HPDE6-E6E7 (cell line): ENCODE measurements at regions not wholly inside any gene's neighbourhood (a gene's known extent, or its start where the extent isn't known, plus 50 kb on each side); places are given as distances from the start of the nearest gene placed in this dataset.

Source experiments
- DNase-seq: peaks from one replicate; pipeline ENCODE4 v3.0.0; 2011; ENCODE audit warnings: missing footprints; ENCODE audit errors: extremely low spot score

DNA sequence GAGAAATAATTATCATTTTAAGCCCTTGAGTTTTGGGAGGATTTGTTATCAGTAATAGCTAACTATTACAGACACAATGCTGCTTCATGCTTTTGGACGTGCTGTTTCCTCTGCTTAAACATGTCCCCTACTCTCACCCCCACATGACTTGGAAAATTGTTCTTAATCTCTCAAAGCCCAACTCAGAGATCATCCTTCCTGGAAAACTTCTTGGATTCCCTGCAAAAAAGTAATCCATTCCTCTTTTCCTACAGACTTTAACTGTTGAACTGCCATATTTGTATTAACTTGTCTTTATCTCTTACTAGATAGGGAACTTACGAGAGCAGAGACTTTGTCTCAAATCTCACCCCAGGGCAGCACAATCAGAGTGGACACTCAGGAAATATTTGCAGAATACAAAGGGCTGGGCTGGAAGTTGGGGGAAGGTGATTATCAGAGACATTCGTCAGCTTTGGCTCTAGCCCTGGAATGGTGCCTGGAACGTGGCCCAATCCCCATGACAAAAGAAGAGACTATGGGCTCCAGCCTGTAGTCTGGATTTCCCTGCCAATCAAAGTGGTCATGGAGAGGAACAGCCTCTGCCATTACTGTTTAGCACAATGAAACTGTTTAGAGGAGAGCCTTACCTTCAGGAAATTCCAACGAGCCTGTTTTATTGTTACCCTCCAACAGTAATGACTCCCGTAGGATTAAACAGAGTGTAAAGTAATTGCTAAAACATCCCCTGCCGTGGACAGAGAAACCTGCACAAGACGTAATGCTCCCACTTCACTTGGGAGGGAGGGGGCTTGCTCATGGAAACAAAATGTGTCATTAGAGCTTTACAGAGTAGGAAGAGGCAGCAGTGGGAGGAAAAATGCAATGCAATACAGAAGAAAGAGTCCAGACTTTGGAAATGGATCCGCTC, 140.4 kb upstream of the AUTS2 start:
- DNase-seq: no peak

DNA sequence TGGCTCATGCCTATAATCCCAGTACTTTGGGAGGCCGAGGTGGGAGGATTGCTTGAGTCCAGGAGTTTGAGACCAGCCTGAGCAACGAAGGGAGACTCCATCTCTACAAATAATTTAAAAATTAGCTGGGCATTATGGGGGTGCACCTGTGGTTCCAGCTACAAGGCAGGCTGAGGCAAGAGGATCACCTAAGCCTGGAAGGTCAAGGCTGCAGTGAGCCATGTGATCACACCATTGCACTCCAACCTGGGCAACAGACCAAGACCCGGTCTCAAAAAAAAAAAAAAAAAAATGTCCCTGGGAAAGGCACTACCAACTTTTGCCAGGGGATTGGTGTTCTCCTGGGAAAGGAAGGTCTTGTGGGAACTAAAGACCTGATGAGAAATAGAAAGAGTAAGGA, 134.2 kb upstream of the AUTS2 start:
- no peak for DNase-seq

DNA sequence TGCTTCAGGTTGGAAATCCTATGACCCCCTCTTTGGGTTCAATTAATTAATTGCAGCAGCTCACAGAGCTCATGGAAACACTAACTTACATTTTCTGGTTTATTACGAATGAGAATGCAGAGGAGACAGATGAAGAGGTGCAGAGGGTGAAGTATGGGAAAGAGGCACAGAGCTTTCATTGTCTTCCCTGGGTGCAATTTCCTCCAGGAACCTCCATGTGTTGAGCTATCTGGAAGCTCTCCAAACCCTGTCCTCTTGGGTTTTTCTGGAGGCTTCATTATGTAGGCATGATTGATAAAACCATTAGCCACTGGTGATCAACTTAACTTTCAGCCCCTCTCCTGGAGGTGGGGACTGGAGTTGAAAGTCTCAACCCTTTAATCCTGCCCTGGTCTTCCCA, 133.0 kb upstream of the AUTS2 start:
- no peak for DNase-seq

DNA sequence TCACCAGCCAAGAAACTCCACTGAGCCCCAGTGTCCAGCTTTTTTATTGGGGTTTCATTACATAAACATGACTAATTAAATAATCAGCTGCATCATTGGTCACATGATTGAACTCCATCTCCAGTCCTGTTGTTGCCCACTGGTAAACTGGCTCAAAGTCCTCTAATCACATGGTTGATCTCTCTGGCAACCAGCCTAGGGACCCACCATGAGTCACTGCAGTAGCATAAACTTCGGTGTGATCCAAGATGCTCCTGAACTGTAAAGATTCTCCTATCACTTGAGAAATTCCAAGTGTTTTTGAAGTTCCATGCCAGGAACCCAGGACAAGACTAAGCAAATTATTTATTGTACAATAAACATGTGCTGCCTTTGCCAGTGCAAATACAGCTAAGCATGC, 130.4 kb upstream of the AUTS2 start:
- no peak for DNase-seq

DNA sequence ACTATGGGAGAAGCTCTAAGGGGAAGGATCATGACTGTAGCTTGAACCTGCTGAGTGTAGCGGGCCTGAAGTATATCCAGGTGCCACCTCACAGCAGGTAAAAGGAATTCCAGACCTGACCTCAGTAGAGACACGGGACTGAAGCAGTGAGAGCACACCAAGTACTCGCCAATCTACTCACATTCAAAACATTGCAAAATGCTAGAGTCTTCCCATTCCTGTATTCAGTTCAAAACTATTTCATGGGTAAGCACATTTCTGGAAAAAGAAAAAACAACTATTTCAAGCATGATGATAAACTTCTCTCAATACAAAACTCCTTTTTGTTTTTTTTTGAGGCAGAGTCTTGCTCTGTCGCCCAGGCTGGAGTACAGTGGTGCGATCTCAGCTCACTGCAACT, 121.9 kb upstream of the AUTS2 start:
- no peak for DNase-seq

DNA sequence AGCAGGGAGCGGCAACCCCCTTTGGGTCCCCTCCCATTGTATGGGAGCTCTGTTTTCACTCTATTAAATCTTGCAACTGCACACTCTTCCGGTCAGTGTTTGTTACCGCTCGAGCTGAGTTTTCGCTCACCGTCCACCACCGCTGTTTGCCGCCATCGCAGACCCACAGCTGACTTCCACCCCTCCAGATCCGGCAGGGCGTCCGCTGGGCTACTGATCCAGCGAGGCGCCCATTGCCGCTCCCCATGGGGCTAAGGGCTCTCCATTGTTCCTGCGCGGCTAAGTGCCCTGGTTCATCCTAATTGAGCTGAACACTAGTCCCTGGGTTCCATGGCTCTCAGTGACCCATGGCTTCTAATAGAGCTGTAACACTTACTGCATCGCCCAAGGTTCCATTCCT, 115.6 kb upstream of the AUTS2 start:
- DNase-seq: no peak

DNA sequence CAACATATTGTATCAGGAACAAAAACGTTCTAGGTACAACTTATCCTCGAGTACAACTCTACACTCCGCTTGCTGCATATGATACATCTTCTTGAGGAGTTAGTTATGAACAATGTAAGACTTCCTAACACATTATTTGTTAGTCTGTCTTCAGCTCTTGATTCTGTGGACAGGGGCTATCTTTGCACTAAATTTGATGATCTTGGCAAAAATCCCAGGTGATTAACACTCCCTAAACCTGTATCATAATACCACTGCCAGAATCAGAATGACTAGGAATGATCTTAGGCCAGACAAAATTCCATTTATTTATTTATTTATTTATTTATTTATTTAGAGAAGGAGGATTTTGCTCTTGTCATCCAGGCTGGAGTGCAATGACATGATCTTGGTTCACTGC, 108.7 kb upstream of the AUTS2 start:
- no peak for DNase-seq

DNA sequence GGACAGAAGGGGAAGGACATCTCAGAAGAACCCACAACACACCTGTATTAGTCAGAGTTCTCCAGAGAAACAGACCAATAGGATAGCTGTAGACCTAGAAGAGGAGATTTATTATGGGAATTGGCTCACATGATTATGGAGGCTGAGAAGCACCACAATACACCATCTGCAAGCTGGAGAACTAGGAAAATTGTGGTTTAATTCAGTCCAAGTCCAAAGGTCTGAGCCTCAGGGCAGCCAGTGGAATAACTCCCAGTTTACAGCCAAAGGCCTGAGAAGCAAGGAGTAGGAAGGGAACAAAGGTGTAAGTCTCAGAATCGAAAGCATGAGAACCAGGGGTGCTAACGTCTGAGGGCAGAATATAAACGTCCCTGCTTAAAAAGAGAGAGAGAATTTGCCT, 99.6 kb upstream of the AUTS2 start:
- no peak for DNase-seq

DNA sequence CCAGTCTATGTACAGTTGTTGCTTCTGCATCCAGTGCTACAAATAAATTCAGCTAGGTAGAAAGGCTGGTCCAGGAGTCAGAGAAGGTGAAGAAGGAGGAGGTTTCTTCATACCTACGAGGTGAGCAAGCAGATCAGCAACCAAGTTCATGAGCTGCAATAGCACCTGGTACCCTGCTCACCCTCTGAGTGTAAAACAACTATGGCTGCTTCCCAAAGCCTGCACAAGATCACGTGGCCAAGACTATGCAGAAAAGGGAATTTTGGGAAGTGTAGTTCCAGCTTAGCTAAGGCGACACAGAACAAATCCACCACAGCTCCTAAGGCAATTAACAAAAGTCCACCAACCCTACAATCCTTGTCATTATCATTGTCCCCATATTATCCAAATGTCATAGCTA, 95.9 kb upstream of the AUTS2 start:
- DNase-seq: no peak

DNA sequence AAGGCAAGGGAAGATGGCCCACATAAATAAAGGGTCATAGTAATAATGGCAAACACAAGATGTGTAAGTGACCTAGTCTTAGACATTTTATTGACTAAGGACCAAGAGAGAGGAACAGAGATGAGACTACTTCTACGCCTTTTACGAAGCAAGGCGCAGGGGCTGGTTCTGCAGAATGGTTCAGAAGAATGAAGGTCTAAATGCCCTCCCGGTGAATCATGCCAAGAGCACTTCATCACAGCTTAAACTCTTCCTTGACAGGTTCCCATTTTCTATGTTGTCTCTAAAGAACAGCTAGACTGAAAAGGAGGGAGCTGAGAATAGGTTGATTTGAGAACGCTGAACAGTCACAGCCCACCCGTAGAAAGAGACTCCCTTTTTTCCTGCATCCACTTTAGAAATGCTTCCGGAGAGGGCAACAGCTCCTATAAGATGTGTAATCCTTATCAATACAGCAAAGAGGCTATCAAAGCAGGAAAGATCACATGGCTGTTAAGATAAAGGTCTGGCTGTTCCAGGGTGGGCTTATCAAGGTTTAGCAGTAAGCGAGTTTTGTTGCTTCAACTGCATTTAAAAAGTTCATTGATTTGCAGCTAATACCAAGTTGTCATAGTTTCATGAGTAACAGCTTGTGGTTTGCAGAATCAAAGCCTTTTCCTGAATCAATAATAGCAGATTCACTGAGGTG, 93.4 kb upstream of the AUTS2 start:
- DNase-seq: no peak

DNA sequence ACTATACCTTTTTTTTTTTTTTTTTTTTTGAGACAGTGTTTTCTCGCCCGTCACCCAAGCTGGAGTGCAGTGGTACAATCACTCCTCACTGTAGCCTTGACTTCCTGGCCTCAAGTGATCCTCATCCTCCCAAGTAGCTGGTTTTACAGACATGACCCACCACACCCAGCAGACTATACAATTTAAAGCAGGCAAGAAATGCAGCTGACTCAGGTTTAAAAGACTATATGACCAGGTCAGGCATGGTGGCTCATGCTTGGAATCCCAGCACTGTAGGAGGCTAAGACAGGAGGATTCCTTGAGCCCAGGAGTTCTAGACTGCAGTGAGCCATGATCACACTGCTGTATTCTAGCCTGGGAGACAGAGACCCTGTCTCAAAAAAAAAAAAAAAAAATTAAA, 89.5 kb upstream of the AUTS2 start:
- no peak for DNase-seq

DNA sequence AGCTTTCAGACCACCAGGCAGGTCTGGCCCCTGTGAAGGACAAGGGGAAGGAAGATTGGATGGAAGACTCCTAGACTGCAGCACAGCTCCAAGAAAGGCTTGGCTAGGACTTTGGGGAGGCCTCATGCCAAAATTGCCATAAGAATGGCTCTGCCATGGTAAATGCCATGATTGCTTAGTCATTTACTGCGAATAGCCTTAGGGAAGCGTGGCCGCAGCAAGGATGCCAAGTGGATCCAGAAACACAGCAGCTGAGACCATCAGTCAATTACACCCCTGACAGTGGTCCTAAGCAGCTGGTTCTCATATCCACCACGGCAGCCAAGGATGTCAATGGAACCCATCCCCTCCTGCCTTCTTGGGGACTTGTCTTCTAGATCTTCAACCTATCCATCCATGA, 88.2 kb upstream of the AUTS2 start:
- no peak for DNase-seq

DNA sequence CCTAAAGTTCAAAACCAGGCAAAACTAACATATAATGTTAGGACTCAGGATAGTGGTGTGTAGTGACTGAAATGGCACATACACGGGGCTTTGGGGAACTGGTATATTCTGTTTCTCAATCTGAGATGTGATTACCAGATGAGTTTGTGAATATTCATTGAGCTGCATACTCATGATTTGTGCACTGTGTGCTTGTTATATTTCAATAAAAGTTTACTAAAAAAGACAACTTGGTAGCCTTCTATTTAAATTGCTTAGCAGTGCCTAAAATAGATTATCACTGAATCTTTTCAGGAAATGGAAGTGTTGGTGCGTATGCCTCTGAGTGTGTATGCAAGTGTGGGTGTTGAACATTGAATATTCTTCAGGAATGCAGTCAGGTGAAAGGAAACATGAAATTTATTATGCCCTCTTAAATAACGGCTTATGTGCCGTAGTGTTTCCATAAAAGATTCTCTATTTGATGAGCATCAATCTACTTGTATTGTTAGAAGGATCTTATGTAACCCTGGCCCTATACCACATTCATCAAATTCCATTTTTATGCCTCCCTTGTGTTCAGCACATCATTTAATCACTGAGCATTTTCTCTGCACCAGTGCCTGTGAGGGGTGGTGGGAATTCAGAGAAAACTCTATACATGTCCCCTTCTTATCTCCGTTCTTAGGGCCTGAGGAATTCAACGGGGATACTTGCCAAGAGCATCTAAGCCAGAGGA, 82.6 kb upstream of the AUTS2 start:
- no peak for DNase-seq

DNA sequence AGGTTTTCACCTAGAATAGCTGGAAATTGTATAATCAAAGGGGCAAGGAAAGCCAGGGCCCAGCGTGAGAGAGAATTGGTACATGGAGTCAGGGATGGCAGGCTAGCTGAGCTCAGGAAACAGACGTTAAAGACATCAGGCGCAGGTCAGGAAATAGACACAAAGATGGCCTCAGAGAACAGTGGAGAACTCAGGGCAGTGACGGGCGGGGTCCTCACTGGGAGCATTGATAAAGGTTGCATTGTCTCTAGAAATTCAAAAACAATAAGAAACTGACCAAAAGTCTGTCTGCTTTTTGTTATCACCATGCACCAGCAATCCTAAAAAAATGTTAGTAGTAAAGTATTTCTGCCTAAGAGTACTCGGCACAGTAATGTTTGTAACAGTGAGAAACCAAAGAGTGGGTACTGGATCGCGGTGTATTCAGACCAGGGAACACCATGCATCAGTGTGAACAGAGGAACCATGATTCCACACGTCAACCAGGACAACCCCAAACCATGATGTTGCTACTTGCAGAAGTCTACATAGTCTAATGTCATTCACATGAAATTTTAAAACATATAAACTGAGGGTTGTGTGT, 81.9 kb upstream of the AUTS2 start:
- DNase-seq: no peak

DNA sequence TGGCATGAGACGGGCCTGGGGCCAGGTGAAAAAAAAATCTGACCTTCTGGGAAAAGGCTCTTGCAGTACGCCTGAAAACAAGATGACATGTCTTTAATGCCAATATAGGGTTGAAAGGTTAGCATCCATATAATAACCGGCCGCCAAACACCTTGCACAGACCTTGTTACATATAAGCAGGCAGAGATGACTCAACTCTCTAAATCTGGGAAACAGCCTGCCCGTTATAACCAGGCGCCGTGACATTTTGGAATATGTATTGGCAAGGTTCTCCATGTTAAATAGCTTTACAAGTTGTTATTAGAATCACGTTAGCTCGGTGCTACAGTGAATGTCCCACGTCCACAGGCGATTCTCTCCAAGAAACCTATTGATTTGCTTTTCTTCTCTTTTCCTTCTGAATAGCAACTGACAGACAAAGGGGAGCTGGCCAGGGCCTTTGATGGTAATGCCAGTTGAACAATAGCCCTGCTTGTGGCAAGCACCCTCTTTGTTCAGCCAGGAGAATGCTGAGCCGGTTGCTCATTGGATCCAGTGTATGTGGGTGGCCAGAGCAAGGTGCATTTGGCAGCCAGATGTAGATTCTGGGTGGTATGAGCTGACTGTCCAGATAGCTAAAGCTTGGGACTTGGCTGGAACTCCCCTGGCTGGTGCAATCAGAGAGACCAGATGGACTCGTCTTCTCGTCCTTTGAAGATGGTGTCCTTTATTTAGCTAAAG, 80.1 kb upstream of the AUTS2 start:
- no peak for DNase-seq

DNA sequence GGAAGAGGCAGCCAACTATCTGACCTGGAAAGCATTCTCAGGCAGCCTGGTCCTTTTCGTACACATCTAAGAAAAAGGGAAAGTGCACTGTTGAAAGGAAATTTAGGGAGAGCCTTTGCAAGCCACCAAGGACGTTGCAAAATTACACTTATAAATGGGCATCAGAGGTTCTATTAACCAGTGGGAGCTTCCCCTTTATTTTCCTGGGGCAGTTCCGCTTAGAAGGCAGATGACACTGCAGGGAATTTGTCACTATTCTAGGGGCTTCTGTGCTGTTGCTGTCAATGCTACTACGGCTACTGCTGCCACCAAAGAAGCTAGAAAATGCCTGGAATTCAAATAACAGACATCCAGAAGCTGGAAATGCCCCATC, 79.6 kb upstream of the AUTS2 start:
- DNase-seq: no peak

DNA sequence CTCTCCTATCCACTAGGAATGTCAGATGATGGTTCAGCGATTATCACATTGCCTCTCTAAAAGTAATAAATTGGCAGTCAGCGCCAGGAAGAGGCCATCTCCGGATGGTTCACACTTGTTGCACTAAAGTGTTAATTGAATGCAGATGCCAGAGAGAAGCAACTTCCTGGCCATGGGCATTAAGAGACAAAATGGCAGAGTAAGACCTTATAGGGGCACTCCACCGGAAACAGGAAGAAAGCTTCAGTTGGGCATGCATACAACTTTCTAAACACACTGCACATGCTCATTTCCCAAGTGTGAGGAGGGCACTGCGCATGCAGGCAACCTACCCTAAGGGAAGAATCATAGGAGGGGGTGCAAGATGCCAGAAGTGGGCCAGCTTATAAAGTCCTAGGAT, 71.7 kb upstream of the AUTS2 start:
- no peak for DNase-seq

DNA sequence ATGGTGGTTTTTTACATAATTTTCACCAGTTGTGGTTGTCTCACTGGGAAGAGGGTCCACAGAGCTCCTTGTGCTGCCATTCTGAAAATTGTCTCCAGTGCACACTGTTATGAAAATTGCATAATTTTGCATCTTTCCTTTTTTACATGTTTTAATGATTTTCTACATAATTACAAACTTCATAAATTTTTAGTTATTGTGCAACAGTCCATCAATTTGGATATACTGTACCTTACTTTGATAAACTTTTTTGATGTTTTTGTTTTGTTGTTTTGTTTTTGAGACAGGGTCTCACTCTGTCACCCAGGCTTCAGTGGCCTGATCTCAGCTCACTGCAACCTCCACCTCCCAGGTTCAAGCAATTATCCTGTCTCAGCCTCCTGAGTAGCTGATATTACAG, 70.6 kb upstream of the AUTS2 start:
- DNase-seq: no peak

DNA sequence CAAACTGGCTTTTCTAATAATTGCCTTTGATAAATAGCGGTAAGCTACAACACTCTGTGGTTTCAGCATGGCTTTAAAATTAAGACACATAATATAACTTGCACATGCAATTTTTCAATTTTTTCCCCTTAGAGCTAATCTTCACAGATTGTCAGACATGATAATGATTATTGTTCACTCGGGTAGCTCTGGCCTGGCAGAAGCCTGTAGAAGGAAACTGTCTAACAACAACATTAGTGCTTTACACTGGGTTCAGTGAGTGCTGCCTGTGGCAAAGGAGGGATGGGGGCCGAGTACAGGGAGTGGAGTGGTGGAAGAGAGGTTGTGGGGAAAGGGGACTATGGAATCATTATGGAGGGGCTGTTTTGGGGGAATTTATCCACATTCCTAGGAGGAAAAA, 67.2 kb upstream of the AUTS2 start:
- no peak for DNase-seq

DNA sequence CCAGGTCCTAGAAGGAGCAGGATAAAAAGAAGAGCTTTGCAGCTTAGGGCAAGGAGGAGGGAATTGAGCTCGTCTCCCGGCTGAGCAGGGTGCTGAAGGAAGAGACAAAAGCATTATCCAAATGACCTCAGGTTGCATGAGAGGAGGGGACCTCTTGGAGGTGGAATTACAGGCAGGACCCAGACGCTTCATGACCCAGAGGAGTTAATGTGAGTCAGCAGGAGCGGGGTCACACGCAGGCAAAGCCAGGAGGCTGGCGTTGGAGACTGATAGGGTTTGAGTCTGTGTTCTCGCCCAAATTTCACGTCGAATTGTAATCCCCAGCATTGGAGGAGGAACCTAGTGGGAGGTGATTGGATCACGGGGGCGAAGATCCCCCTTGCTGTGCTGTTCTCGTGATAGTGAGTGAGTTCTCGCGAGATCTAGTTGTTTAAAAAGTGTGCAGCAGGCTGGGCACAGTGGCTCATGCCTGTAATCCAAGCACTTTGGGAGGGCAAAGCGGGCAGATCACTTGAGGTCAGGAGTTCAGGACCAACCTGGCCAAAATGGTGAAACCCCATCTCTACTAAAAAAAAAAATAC, 63.7 kb upstream of the AUTS2 start:
- DNase-seq: no peak

DNA sequence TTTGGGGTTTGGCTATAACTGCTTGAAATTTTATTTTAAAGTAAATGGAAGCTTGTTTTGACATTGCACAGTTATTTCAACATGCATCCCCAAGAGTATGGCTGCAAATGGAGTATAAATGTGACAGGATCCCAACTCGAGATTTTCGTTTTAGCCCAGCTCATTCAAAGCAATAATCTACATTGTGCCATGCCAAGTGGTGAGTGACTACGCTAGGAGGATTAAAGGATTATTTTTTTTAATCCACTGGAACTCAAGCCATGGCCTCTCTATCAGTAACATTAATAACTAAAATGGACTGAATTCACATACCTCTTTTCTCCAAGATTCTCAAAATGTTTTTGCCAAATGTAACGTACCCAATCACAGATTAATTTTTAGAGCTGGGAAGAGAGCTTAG, 60.6 kb upstream of the AUTS2 start:
- no peak for DNase-seq
